ENCODE measurements at regions not wholly inside any gene's neighbourhood (a gene's known extent, or its start where the extent isn't known, plus 50 kb on each side); places are given as distances from the start of the nearest gene placed in this dataset.

DNA sequence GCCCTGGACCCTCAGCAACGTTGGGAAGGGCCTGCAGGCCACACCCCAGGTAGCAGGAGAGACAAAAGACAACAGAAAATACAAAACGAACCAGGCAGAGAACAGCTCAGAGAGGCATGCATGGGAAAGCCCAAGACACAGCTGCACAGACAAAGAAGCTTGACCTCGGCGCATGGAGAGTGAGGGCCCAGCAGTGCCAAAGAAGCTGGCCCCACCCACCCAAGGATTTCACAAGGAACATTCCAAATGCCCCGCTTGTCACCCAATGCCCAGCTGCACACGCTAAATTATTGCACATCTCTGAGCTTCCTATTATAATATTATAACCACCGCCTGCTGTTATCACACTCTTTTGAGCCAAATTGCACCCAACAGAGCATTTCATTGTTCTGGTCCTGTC is 147.7 kb upstream of the TBL1X start:
- no peak for DNase-seq

DNA sequence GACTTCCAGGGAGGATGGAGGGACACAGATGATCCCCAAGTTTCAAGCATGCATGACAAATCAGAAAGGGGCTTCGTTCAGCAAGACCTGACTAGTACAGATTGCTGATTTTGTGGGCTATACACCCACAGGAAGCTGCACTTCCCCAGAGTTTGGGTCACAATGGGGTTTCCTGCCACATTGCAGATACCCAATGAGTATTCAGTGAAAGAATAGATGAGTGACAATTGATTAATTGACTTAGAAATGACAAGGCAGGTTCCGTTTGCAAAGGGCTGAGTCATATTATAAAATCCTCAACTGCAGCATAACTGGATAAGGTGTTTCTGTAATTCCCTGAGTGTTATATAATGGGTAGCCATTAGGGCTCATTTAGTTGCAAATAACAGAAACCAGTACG is 146.6 kb upstream of the TBL1X start:
- DNase-seq = no peak

DNA sequence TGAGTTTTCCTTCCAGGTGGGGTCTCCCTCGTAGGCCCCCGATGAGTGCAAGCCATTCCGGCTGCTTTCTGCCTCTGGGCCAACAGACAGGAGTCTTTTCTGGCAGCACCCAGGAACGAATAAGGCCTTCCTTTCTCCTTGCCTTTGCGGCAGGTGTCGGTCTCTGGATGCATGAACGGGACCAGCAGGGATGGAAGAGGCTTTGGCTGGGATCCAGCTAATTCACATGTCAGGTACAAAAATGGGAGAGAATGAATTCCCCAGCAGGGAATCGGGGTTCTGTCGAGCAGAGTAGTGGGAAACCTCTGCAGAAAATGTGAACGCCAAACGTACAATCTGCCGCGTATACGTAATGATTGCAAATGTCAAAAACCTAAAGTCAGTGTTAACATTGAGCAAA is 146.1 kb upstream of the TBL1X start:
- no peak for DNase-seq

DNA sequence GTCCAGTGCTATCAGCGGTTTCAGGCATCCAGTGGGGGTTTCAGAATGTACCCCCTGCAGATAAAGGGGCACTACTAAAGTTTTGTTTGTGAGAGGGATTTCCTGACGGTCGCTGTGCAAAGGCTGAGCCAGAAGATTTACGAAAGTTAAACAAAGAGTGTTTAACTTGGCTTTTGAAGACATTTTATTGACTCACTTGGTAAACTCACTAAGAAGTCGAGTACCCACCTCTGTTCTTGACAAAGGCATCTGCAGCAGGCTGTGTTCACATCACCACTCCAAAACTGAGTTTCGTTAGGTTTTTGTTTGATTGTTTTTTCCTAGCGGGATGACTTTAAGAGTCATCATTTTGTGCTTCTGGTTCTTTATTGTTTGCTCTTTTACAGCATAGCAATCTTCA is 143.9 kb upstream of the TBL1X start:
- DNase-seq = no peak

DNA sequence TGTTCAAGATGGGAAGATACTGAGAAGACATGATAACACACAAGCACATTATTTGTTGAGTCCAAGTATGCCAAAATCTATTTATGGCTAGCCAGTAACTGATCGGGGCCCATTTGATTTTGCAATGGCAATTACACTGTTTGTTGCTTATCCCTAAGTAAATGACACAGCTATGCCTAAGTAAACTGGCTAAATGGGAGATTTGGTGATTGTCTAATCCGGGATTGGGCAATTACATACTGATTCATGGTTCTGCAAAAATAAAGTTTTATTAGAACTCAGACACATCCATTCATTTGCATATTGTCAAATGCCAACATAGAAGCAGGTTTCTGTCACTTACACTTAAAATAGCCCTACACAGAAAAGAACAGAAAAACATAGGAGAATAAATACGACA is 140.2 kb upstream of the TBL1X start:
- DNase-seq = no peak

DNA sequence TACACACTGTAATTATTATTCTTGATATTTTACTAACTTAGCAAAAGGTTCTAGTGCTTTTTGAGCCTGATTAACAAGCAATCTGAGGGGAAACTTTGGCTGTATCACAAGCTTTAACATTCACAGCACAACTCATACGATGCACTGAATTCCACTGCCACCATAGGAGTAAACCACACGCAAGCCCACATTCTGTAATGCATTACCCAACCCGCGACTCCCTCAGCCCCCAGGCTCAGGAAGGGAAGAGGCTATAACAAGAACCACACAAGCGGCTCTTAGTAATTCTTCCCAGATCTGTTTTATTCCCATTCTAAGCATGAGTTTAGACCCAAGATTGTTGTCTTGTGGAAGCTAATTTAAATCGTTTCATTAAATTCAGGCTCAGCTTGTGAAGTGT is 138.5 kb upstream of the TBL1X start:
- no peak for DNase-seq

DNA sequence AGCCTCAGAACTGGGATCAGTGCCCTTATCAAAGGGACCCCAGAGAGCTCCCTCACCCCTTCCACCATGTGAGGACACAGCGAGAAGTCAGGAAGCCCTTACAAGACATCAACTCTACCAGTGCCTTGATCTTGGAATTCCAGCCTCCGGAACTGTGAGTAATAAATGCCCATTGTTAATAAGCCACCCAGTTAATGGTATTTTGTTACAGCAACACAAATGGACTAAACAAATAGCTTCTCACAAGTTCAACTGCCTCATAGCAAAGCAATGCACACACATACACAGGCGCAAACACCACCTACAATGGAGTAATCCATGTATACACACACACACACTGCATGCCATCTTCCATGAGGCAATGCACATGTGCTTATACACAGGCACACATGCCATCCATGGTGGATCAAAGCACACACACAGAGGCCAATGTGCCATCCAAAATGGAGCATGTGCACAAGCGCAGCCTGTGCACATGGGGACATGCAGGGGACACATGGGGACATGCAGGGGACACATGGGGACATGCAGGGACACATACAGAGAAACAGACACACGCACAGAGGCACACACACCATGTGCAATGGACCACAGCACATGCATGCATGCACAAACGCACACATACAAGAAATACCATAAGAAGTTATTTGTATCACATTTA is 137.6 kb upstream of the TBL1X start:
- no peak for DNase-seq

DNA sequence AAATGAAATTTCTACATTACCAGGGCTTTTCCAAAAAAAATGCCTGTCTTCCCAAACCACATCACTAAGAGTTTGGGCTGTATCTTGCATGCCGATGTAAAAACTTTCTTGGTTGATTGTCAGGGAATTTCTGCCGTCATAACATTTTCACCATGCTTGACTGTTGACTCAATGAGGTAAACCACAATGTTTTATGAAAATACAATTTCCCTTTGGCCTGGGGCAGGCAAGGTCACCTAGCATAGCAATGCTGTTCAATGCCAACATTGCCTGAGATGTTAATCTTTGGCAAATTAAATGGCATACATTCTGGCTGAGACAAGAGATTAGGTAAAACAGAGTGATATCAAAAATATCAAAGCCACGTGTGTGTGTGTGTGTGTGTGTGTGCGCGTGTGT is 137.1 kb upstream of the TBL1X start:
- no peak for DNase-seq

DNA sequence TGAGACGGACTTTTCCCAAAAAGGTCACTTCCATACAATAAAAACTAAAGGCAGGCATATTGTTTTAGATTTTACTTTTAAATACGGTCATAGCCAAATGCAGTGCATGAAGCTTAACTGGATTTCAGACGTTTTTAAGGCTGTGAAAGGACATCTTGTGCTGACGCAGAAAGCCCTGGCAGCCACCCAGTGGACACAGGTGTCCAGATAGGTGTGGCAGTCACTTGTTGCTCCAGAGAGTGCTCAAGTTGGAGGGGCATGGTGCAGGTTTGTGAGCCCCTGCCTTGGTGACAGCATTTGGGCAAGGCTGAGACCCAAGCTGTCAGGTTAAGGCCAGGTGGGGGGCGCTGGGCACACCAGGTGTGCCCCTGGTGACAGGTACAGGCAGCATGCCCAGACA is 135.8 kb upstream of the TBL1X start:
- DNase-seq = no peak

DNA sequence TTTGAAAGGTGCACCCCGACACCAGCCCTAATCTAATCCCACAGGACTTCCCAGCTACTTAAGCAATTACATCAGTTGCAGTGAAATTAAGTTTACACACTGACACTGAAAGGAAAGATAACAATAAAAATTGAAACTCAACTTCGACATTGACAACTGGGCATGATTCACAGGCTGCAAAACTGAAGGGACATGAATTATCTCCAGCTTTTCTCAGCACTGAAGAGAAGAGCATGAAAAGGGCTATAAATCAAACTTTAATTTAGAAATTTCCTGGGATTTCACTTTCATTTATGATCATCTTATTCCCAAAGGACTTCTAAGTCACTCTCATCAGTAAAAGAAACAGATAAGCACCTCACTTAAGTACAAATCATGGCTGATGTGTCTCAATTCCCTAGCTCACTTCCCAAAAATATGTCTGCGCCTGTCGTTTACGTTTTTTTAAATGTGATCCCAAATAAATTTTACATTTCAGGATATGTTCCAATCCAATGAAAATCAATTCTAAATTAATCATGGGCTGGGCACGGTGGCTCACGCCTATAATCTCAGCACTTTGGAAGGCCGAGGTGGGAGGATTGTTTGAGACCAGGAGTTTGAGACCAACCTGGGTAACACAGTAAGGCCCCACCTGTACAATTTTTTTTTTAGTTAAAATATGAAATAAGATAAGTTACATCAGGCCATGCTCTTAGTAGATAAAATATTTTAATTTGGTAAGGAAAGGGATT is 134.4 kb upstream of the TBL1X start:
- DNase-seq = no peak

DNA sequence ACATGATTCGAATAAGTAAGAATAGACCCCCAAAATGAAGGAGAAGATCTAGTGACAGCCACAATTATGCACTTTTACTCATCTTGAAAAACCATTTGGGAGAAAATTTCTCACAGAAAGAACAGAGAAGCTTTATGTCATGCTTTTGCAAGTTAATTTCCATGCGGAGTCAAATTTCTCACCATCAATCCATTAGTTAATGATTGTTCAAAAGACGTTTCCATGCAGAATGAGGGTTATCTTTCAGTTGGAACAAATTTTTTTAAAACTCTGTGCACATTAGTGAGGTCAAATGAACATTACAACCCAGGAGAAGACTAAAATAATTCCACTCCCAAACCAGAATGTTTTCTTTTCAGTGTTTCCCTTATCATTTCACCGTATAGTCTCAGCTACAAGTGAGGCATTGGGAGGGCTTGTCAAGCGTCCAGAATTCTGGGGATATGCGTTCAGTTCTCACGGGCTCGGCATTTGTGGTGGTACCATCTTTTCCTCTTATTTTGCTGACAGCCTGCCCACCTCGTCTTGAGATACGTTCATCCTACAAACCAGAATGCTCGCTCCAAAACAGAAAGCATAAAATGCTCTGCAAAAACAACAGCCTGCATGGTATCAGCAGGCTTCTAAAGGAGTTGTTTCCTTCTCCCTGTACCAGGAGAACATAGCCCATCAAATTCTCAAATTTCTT is 130.8 kb upstream of the TBL1X start:
- DNase-seq = no peak

DNA sequence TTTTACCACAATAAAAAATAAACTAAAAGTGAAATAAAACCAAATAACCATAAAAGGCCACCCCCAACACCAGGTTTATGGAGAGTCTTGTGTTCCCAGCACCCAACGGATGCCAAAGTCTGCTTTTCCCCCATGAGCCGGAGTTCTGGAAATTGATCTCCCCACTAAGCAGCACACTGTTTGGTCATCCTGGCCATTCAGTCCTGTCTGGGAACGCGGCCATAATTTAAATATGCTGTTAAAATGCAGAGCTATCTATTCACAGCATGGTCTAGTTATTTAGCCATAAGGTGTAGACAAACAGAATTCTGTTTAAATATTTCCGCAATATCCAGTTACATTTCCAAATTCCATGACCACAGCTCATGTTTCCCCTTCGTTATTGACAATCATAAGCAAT is 129.6 kb upstream of the TBL1X start:
- DNase-seq = no peak

DNA sequence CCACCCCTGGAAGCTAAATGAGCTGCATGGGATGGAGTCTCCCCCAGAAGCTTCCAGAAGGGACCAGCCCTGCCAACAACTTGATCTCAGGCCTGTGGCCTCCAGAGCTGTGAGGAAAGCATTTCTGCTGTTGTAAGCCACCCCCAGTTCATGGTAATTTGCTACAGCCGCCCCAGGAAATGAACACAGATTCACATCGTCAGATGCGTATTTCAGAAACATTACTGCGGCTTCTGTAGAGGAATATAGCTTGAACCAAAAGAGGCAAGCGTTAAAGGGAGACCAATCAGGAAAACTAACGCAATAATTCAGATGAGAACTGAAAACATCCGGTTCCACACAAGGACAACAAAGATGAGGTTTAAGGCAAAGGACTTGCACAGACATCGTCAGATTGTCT is 128.4 kb upstream of the TBL1X start:
- DNase-seq = no peak

DNA sequence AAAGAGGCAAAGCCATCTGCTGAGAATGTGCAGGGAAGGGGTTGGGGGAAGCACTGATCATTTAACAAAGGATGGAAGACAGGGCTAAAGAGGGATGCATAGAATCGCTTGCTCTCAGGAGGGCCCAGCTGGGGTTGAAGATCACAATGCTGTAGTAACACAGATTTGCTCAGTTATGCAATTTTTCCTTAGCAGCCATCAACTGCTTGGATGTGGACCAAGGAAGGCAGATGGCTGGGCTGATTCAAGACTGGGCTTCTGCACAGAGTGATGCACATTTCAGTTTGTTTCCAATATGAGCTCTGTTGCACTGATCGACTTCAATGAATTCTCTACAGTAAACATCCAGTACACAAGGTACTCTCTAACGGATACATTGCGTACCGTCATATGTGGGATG is 127.8 kb upstream of the TBL1X start:
- peak; percentile 64 for DNase-seq

DNA sequence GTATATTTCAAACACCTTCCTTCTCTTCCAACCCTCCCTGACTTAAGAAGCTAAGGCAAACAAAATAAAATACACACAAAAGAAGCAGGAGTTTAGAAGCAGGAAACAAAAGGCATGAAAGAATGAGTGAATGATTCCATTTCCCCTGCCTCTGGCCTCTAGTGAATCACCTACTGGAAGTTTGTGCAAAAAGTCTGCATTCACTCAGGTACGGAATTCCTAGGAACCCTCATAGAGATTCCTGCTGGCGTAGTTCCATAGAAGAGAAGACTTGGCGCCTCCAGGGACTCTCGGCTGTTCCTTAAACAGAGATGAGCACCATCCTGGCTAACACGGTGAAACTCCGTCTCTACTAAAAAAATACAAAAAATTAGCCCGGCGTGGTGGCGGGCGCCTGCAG is 125.9 kb upstream of the TBL1X start:
- no peak for DNase-seq

DNA sequence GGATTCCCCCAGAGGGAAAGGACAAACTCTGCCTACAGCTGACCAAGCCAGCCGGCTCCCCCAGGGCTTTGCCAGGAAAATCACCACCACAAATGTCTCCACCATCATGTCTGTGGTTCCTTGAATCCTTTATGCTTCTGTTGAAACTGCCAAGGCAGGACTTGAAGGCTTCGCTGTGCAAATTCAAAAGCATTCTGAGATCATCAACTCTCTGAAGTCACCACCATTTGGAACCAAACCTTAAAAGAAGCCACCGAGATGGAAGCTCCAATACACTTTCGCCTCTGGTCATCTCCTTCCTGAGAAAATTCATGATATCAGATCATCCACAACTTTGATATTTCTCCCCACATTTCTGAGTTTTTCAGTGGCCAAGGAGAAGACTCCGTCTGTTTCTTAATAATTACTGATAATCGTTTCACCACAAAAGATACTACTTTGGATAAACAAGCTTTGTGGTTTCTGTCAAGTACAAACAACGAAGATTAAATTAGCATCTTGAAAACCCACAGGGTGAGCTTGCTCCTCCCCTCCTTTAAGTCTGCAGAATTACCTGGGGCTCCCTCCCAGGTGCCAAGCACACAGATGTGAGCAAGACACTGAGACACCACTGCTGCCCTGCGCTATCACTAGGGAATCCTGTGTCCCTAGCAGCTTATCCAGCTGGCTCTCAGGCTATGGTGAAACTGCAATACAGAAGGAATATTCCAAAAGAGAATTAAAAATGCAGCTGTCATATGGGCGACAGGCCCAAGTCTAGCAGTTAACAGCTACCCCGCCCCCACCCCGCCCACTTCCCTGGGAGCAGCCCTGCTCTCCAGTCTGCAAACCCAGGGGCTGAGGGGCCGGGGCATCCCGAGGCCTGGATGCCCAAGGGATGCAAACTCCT is 125.0 kb upstream of the TBL1X start:
- peak; percentile 46 for DNase-seq

DNA sequence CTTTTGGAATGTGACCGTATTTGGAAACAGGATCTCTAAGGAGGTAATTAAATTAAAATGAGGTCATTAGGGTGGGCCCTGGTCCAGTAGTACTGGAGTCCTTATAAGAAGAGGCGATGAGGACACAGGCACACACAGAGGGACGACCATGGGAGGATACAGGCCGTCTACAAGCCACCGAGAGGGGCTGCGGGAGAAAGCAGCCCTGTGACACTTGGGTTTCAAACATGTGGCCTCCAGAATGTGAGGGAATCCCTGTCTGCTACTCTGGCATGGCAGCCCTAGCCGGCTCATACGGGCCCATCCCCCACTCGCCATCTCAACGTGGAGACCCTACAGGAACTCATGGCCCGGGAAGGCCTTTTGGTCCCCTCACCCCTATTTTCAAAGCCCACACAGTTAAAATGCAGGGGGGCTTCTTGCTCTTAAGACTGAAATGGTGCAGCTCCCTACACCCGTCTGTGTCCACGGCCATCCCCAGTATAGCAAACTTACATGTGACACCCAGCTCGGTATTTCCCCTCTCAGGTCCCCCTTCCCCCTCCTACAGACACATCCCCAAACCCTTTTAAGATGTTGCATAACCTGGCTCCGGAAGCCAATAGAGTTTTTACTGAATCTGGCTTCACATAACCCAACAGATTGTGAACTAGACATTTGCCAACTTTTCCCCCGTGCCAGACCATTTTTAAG is 124.1 kb upstream of the TBL1X start:
- DNase-seq = no peak

DNA sequence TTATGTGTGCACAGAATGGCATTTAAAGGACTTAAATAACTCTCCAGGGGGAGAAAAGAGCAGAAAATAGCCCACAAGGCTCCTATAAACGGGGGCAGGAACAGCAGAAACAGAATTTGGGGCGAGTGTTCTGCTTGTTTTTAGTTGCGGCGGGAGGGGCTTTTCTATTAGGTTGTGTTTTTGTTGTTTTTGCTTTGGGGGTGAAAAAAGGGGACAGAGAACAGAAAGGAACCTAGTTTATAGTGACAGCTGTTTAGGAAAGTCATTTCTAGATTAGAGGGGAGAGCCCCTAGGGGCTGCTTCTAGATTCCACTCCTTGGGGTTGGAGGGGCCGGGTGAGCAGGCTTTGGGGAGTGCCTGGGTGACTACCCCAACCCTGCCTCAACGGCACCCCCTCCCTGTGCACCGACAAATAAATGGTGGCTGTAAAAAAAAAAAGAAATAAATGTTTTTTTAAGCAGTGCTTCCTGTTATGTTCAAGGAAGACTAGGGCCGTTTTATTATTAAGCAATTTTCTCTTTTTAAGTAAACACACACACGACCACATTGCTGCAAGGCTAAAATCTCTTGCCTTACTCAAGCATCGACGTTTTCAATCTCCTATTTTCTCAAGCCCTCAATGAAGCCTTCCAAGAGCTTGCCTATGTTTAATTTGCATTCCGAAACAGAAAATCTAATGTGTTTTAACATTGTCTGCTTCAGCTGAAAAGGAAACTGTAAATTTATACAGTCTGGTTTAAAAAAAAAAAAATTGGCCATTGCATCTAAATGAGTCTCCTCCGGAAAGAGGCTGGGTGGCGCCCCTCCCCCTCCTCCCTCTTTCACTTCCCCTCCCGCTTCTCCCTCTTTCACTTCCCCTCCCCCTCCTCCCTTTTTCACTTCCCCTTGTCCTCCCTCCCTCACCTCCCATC is 123.3 kb upstream of the TBL1X start:
- DNase-seq = peak; percentile 33

DNA sequence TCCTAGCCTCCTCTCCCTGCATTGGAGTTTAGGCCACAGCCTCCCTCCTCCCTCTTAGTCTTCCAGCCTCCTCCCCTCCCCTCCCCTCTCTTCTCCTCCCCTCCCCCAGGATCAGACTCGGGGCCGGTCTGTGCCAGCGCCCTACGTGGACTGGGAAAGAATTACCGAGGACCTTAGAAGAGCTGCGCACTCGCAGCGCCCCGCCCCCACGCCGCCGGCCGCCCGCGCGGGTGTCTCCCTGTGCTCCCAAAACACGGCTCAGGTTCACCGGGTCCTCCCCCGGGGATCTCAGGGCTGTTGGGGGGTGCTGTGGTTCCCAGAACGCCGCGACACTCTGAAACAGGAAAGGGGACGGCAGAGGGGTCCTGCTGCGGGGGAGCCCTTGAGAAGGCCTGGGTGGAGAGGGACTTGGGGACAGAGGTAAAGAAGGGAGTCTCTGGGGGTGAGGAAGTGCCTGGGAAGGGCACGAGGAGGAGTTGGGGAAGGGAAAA is 122.3 kb upstream of the TBL1X start:
- peak; percentile 55 for DNase-seq

DNA sequence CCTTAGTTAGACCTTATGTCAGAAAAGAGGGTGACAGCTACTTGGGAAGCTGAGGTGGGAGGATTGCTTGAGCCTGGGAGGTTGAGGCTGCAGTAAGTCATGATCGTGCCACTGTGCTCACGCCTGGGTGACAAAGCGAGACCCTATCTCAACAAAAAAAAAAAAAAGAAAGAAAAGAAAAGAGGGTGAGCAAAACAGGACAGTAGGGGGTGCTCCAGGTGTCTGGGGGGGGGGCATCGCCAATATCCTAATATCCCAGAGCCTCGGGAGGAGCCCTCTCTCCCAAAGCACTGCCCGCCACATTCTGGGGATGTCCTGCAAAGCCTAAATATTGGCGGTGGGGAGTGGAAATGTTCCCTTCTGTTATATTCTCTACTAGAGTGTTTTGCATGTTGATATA is 120.9 kb upstream of the TBL1X start:
- DNase-seq = no peak

DNA sequence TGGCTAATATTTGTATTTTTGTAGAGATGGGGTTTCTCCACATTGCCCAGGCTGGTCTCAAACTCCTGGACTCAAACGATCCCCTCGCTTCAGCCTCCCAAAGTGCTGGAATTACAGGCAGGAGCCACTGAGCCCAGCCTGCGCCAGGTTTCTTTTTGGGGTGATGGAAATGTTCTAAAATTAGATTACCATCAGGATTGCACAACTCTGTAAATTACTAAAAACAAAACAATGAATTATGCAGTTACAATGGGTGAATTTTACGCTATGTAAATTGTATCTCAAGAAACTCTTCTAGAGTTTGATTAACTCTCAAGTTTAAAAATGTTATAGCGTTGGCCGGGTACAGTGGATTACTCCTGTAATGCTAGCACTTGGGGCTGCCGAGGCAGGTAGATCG is 118.9 kb upstream of the TBL1X start:
- DNase-seq = no peak
